Thyroid gland (tissue), 4 donors: ENCODE measurements at regions not wholly inside any gene's neighbourhood (a gene's known extent, or its start where the extent isn't known, plus 50 kb on each side); places are given as distances from the start of the nearest gene placed in this dataset.

Source experiments
- POLR2A ChIP-seq, 2 donors: fragments of 450-650 bp; IDR thresholded peaks; one replicate each; pipeline ENCODE4 v1.6.1; 2017; ENCODE audit warnings: antibody characterized with exemption in 2 of 2, mild to moderate bottlenecking in 2 of 2, moderate library complexity in 1 of 2
- TF ChIP-seq, protein P1 (sequence below), 6 experiments: fragments of 200-600 bp in 3 of 6; fragments of 450-650 bp in 3 of 6; sonication (generic) in 3 of 6; IDR thresholded peaks; one replicate each; pipeline ENCODE4 v1.5.1; 2016 to 2019; ENCODE audit warnings: antibody characterized with exemption in 6 of 6, mild to moderate bottlenecking in 2 of 6, inconsistent platforms in 1 of 6, moderate library complexity in 1 of 6

GRCh38 chr2:55111570-55112228 is 61.4 kb upstream of the RTN4 start:
- TF ChIP-seq, protein P1, sequence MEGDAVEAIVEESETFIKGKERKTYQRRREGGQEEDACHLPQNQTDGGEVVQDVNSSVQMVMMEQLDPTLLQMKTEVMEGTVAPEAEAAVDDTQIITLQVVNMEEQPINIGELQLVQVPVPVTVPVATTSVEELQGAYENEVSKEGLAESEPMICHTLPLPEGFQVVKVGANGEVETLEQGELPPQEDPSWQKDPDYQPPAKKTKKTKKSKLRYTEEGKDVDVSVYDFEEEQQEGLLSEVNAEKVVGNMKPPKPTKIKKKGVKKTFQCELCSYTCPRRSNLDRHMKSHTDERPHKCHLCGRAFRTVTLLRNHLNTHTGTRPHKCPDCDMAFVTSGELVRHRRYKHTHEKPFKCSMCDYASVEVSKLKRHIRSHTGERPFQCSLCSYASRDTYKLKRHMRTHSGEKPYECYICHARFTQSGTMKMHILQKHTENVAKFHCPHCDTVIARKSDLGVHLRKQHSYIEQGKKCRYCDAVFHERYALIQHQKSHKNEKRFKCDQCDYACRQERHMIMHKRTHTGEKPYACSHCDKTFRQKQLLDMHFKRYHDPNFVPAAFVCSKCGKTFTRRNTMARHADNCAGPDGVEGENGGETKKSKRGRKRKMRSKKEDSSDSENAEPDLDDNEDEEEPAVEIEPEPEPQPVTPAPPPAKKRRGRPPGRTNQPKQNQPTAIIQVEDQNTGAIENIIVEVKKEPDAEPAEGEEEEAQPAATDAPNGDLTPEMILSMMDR (IDR thresholded peaks at IDR 0.05) = no peak
- TF ChIP-seq POLR2A (IDR thresholded peaks at IDR 0.05) = no peak
